Liver (tissue), 8 donors: ENCODE measurements at regions not wholly inside any gene's neighbourhood (a gene's known extent, or its start where the extent isn't known, plus 50 kb on each side); places are given as distances from the start of the nearest gene placed in this dataset.

Experiments used
- DNase-seq: peaks from one replicate; pipeline ENCODE4 v3.0.0-alpha.2; 2017; ENCODE audit warnings: low spot score
- H3K27ac ChIP-seq, 2 donors: one replicate each; pipeline ENCODE4 v1.7.0; 2013; ENCODE audit warnings: inconsistent platforms in 2 of 2, low read length in 2 of 2, control low read depth in 1 of 2, low read depth in 1 of 2, mild to moderate bottlenecking in 1 of 2
- H3K27me3 ChIP-seq, 4 donors: one replicate each; pipeline versions ENCODE4 v1.6.1 to v1.7.0; 2013; ENCODE audit warnings: low read length in 3 of 4, inconsistent platforms in 1 of 4, mild to moderate bottlenecking in 1 of 4, moderate library complexity in 1 of 4; ENCODE audit not compliant: control insufficient read depth in 4 of 4, insufficient read depth in 4 of 4
- H3K36me3 ChIP-seq, 4 donors: one replicate each; pipeline versions ENCODE4 v1.6.1 to v1.7.0; 2013; ENCODE audit warnings: low read length in 3 of 4, mild to moderate bottlenecking in 3 of 4, low read depth in 1 of 4, moderate library complexity in 1 of 4; ENCODE audit not compliant: control insufficient read depth in 4 of 4, insufficient read depth in 3 of 4
- H3K4me1 ChIP-seq, 4 donors: one replicate each; pipeline versions ENCODE4 v1.6.1 to v1.7.0; 2013; ENCODE audit warnings: low read length in 3 of 4, mild to moderate bottlenecking in 3 of 4, moderate library complexity in 1 of 4; ENCODE audit not compliant: control insufficient read depth in 4 of 4, insufficient read depth in 4 of 4
- H3K4me3 ChIP-seq, 3 donors: one replicate each; pipeline versions ENCODE4 v1.6.1 to v1.7.0; 2013; ENCODE audit warnings: low read length in 3 of 3, control low read depth in 1 of 3, low read depth in 1 of 3, mild to moderate bottlenecking in 1 of 3
- H3K9ac ChIP-seq, 2 donors: one replicate each; pipeline ENCODE4 v1.7.0; 2013; ENCODE audit warnings: low read length in 2 of 2, mild to moderate bottlenecking in 2 of 2, moderate library complexity in 2 of 2, control low read depth in 1 of 2, low read depth in 1 of 2
- H3K9me3 ChIP-seq, 4 donors: one replicate each; pipeline versions ENCODE4 v1.6.1 to v1.7.0; 2013; ENCODE audit warnings: low read length in 3 of 4; ENCODE audit not compliant: control insufficient read depth in 4 of 4
- ATF3 ChIP-seq: IDR thresholded peaks from 2 replicates; pipeline ENCODE4 v1.6.1; 2016; ENCODE audit warnings: antibody characterized with exemption
- CTCF ChIP-seq: fragments of 150-350 bp; IDR thresholded peaks from 2 replicates; pipeline ENCODE4 v1.5.1; 2017; ENCODE audit warnings: improper control_type of control experiment, low read depth, low read length; ENCODE audit not compliant: missing input control
- EGR1 ChIP-seq, 2 donors: IDR thresholded peaks; 2 replicates each; pipeline ENCODE4 v1.6.1; 2016 to 2018; ENCODE audit warnings: antibody characterized with exemption in 2 of 2, low read depth in 2 of 2
- FOXA1 ChIP-seq: IDR thresholded peaks from 2 replicates; pipeline ENCODE4 v1.6.1; 2016; ENCODE audit warnings: antibody characterized with exemption
- FOXA2 ChIP-seq: IDR thresholded peaks from 2 replicates; pipeline ENCODE4 v1.6.1; 2016; ENCODE audit warnings: antibody characterized with exemption
- GABPA ChIP-seq, 2 donors: IDR thresholded peaks in 1 of 2; conservative IDR thresholded peaks in 1 of 2; 2 replicates each; pipeline ENCODE4 v1.6.1; 2016; ENCODE audit warnings: antibody characterized with exemption in 2 of 2, mild to moderate bottlenecking in 1 of 2, moderate library complexity in 1 of 2
- HNF4A ChIP-seq, 2 donors: conservative IDR thresholded peaks; 2 replicates each; pipeline ENCODE4 v1.6.1; 2016; ENCODE audit warnings: antibody characterized with exemption in 2 of 2, mild to moderate bottlenecking in 2 of 2
- HNF4G ChIP-seq: IDR thresholded peaks from 2 replicates; pipeline ENCODE4 v1.6.1; 2016; ENCODE audit warnings: antibody characterized with exemption
- JUND ChIP-seq, 2 donors: IDR thresholded peaks; 2 replicates each; pipeline ENCODE4 v1.6.1; 2016; ENCODE audit warnings: antibody characterized with exemption in 2 of 2
- NR2F2 ChIP-seq: IDR thresholded peaks from 2 replicates; pipeline ENCODE4 v1.6.1; 2016; ENCODE audit warnings: antibody characterized with exemption
- RAD21 ChIP-seq, 2 donors: IDR thresholded peaks; 2 replicates each; pipeline ENCODE4 v1.6.1; 2016; ENCODE audit warnings: antibody characterized with exemption in 2 of 2, mild to moderate bottlenecking in 2 of 2
- REST ChIP-seq: IDR thresholded peaks from 2 replicates; pipeline ENCODE4 v1.6.1; 2016; ENCODE audit warnings: antibody characterized with exemption, mild to moderate bottlenecking
- RXRA ChIP-seq, 2 donors: IDR thresholded peaks; 2 replicates each; pipeline ENCODE4 v1.6.1; 2017 to 2018; ENCODE audit warnings: antibody characterized with exemption in 2 of 2, mild to moderate bottlenecking in 1 of 2
- SP1 ChIP-seq: IDR thresholded peaks from 2 replicates; pipeline ENCODE4 v1.6.1; 2018; ENCODE audit warnings: antibody characterized with exemption, mild to moderate bottlenecking
- TAF1 ChIP-seq: conservative IDR thresholded peaks from 2 replicates; pipeline ENCODE4 v1.6.1; 2016; ENCODE audit warnings: antibody characterized with exemption, mild to moderate bottlenecking
- YY1 ChIP-seq: IDR thresholded peaks from 2 replicates; pipeline ENCODE4 v1.6.1; 2016; ENCODE audit warnings: antibody characterized with exemption, mild to moderate bottlenecking
- ZBTB33 ChIP-seq: IDR thresholded peaks from 2 replicates; pipeline ENCODE4 v1.6.1; 2016; ENCODE audit warnings: antibody characterized with exemption
- WGBS: extraction: QIAGEN DNeasy Blood & Tissue Kit; methylation state at CpG from one replicate; pipeline ENCODE4 v1.1.7; 2013; 5-methylcytosine and 5-hydroxymethylcytosine counted together
- TF ChIP-seq, protein P1 (sequence below): IDR thresholded peaks from 2 replicates; pipeline ENCODE4 v1.6.1; 2016; ENCODE audit warnings: antibody characterized with exemption
- donor health status: healthy.
- donor health status: healthy.
- donor health status: healthy.
- donor health status: healthy.
- donor health status: healthy.

- H3K27me3 ChIP-seq, result no peaks in the 10 kb centered on the region
- DNase-seq, result no peak
- no peaks in the 10 kb centered on the region for H3K36me3 ChIP-seq
- TF ChIP-seq FOXA2 (no peak), SP1 (no peak), REST (no peak), HNF4A (conservative IDR thresholded peaks at IDR 0.05) (no peak), JUND (IDR thresholded peaks at IDR 0.05) (no peak), RAD21 (IDR thresholded peaks at IDR 0.05) (no peak), HNF4G (no peak), TAF1 (no peak), EGR1 (IDR thresholded peaks at IDR 0.05; ENCODE audit: low read depth in 2 of 2) (no peak)
- H3K27ac ChIP-seq, result no peak overlapping the region
- no peak overlapping the region for H3K4me3 ChIP-seq
- WGBS, result 72% methylated on average over 2 of the region's 2 CpGs
- no peaks in the 10 kb centered on the region for H3K4me1 ChIP-seq
- H3K9me3 ChIP-seq, result no peaks in the 10 kb centered on the region
- no peak overlapping the region for H3K9ac ChIP-seq
Observed at GRCh38 chr16:65981057-65981456, 385.4 kb upstream of the CDH5 start.

- Histone ChIP-seq H3K9me3 (peaks cover 0 to 2% (median 0%) of the 10 kb centered on the region in 4 donors), H3K9ac (no peak overlapping the region), H3K4me1 (no peaks in the 10 kb centered on the region), H3K4me3 (no peak overlapping the region), H3K27ac (no peak overlapping the region), H3K27me3 (no peaks in the 10 kb centered on the region), H3K36me3 (no peaks in the 10 kb centered on the region)
- 89% methylated on average over 7 of the region's 7 CpGs for whole genome bisulfite sequencing
- TF ChIP-seq FOXA2 (no peak), HNF4G (no peak), RAD21 (IDR thresholded peaks at IDR 0.05) (no peak), HNF4A (conservative IDR thresholded peaks at IDR 0.05) (no peak), EGR1 (IDR thresholded peaks at IDR 0.05; ENCODE audit: low read depth in 2 of 2) (no peak), REST (no peak), NR2F2 (no peak), SP1 (no peak), ATF3 (no peak), TAF1 (no peak), FOXA1 (no peak), JUND (IDR thresholded peaks at IDR 0.05) (no peak), GABPA (IDR thresholded peaks at IDR 0.05 in 1 of 2, conservative IDR thresholded peaks at IDR 0.05 in 1 of 2) (no peak), ZBTB33 (no peak), YY1 (no peak), RXRA (IDR thresholded peaks at IDR 0.05) (no peak), CTCF (no peak)
- TF ChIP-seq, protein P1, sequence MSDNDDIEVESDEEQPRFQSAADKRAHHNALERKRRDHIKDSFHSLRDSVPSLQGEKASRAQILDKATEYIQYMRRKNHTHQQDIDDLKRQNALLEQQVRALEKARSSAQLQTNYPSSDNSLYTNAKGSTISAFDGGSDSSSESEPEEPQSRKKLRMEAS, result no peak
- peak; percentile 36 for DNase-seq
Observed at GRCh38 chr16:65975049-65975708, 391.3 kb upstream of the CDH5 start.
